H1 (cell line): ENCODE measurements at regions not wholly inside any gene's neighbourhood (a gene's known extent, or its start where the extent isn't known, plus 50 kb on each side); places are given as distances from the start of the nearest gene placed in this dataset.

Experiments
- CTCF ChIA-PET: fragments of 300-600 bp; sonication (Branson Sonifier 250); formaldehyde crosslinking; loops from one replicate; lab custom pipeline; 2021; ENCODE audit not compliant: partially characterized antibody; lab: Charles Lee
- POLR2A ChIA-PET: fragments of 300-600 bp; sonication (Branson Sonifier 250); formaldehyde crosslinking; loops from one replicate; lab custom pipeline; 2021; ENCODE audit warnings: inconsistent platforms; ENCODE audit not compliant: partially characterized antibody; lab: Charles Lee
- DNase-seq, 2 experiments: peaks; one replicate each; pipeline versions ENCODE4 v3.0.0 to v3.0.0-alpha.2; 2010 to 2022; ENCODE audit warnings: low spot score in 2 of 2, low read depth in 1 of 2, mixed read lengths in 1 of 2
- FAIRE-seq: peaks from 2 replicates; lab custom pipeline; 2011; peaks lifted over from hg19 to GRCh38; lab: Jason Lieb, UNC
- H2AFZ ChIP-seq: 2 replicates; pipeline ENCODE4 v1.8.1; 2012; ENCODE audit warnings: low read length, inconsistent platforms
- H2AK5ac ChIP-seq: 2 replicates; pipeline ENCODE4 v1.6.1; 2013; ENCODE audit warnings: low read depth, low read length
- H2BK120ac ChIP-seq: replicated peaks from 2 replicates; pipeline ENCODE3; 2013; ENCODE audit warnings: low read depth, low read length, inconsistent platforms
- H2BK12ac ChIP-seq: 2 replicates; pipeline ENCODE4 v1.6.1; 2013; ENCODE audit warnings: low read depth, low read length
- H2BK15ac ChIP-seq: 2 replicates; pipeline ENCODE4 v1.6.1; 2013; ENCODE audit warnings: low read length
- H2BK20ac ChIP-seq: 2 replicates; pipeline ENCODE4 v1.6.1; 2013; ENCODE audit warnings: low read length
- H2BK5ac ChIP-seq: 2 replicates; pipeline ENCODE4 v1.6.1; 2013; ENCODE audit warnings: low read depth, low read length
- H3K14ac ChIP-seq: 2 replicates; pipeline ENCODE4 v1.6.1; 2013; ENCODE audit warnings: inconsistent platforms; ENCODE audit not compliant: insufficient read length
- H3K18ac ChIP-seq: 2 replicates; pipeline ENCODE4 v1.6.1; 2013; ENCODE audit warnings: low read length; ENCODE audit errors: extremely low read depth
- H3K23ac ChIP-seq: 2 replicates; pipeline ENCODE4 v1.6.1; 2013; ENCODE audit warnings: inconsistent platforms; ENCODE audit not compliant: insufficient read length
- H3K23me2 ChIP-seq: 2 replicates; pipeline ENCODE4 v1.6.1; 2013; ENCODE audit warnings: low read depth, low read length
- H3K27ac ChIP-seq: 2 replicates; pipeline ENCODE4 v1.6.1; 2011; ENCODE audit warnings: low read depth, low read length, inconsistent platforms
- H3K27me3 ChIP-seq, 4 experiments: replicated peaks in 1 of 4; 1 replicate in 1 of 4; 2 replicates in 3 of 4; pipeline versions ENCODE4 v1.6.1 to v1.8.1; 2011 to 2013; ENCODE audit warnings: low read length in 3 of 4, mild to moderate bottlenecking in 3 of 4, inconsistent platforms in 2 of 4, mixed read lengths in 2 of 4, moderate library complexity in 1 of 4; ENCODE audit not compliant: control insufficient read depth in 3 of 4, insufficient read depth in 3 of 4; ENCODE audit errors: extremely low read depth in 1 of 4
- H3K36me3 ChIP-seq, 4 experiments: 2 replicates each; pipeline versions ENCODE4 v1.6.1 to v1.8.1; 2011 to 2013; ENCODE audit warnings: mild to moderate bottlenecking in 4 of 4, low read length in 3 of 4, moderate library complexity in 2 of 4, control low read depth in 1 of 4, inconsistent platforms in 1 of 4; ENCODE audit not compliant: insufficient read depth in 4 of 4, control insufficient read depth in 2 of 4
- H3K4ac ChIP-seq: replicated peaks from 2 replicates; pipeline ENCODE3; 2013; ENCODE audit warnings: low read length, low read depth, mixed read lengths, inconsistent platforms; ENCODE audit not compliant: insufficient read length
- H3K4me1 ChIP-seq, 4 experiments: replicated peaks in 1 of 4; 1 replicate in 1 of 4; 2 replicates in 3 of 4; pipeline versions ENCODE4 v1.6.1 to v1.8.1; 2011 to 2013; ENCODE audit warnings: low read length in 3 of 4, inconsistent platforms in 2 of 4, mixed read lengths in 1 of 4; ENCODE audit not compliant: insufficient read depth in 4 of 4, control insufficient read depth in 3 of 4
- H3K4me2 ChIP-seq, 2 experiments: 2 replicates each; pipeline versions ENCODE4 v1.6.1 to v1.8.1; 2011 to 2013; ENCODE audit warnings: low read depth in 2 of 2, low read length in 2 of 2, control low read depth in 1 of 2, inconsistent platforms in 1 of 2, mild to moderate bottlenecking in 1 of 2; ENCODE audit not compliant: insufficient read depth in 1 of 2
- H3K4me3 ChIP-seq, 4 experiments: fragments of 200-600, 300-600 bp in 1 of 4; sonication (generic), shearing (Covaris generic), sonication (Bioruptor Twin) in 1 of 4; 2 replicates each; pipeline versions ENCODE4 v1.5.1 to v1.8.1; 2011 to 2016; ENCODE audit warnings: low read length in 4 of 4, low read depth in 3 of 4, control low read depth in 2 of 4, inconsistent platforms in 2 of 4, mild to moderate bottlenecking in 2 of 4, mixed read lengths in 1 of 4, moderate library complexity in 1 of 4; ENCODE audit not compliant: insufficient read depth in 2 of 4; ENCODE audit errors: extremely low read depth in 1 of 4
- H3K56ac ChIP-seq: replicated peaks from 2 replicates; pipeline ENCODE3; 2013; ENCODE audit warnings: low read depth, mild to moderate bottlenecking, mixed read lengths, low read length, inconsistent platforms; ENCODE audit not compliant: insufficient read length
- H3K79me1 ChIP-seq: 2 replicates; pipeline ENCODE4 v1.6.1; 2013; ENCODE audit warnings: low read depth, low read length, control low read depth
- H3K79me2 ChIP-seq, 2 experiments: 2 replicates each; pipeline versions ENCODE4 v1.6.1 to v1.8.1; 2012 to 2013; ENCODE audit warnings: low read length in 2 of 2, mild to moderate bottlenecking in 2 of 2, inconsistent platforms in 1 of 2; ENCODE audit not compliant: insufficient read depth in 2 of 2, control insufficient read depth in 1 of 2
- H3K9ac ChIP-seq, 4 experiments: replicated peaks in 1 of 4; 1 replicate in 1 of 4; 2 replicates in 3 of 4; pipeline versions ENCODE4 v1.6.1 to v1.8.1; 2011 to 2013; ENCODE audit warnings: low read depth in 3 of 4, low read length in 3 of 4, control low read depth in 2 of 4, mild to moderate bottlenecking in 2 of 4, moderate library complexity in 2 of 4, inconsistent platforms in 1 of 4; ENCODE audit errors: extremely low read depth in 1 of 4
- H3K9me3 ChIP-seq, 2 experiments: 2 replicates each; pipeline versions ENCODE4 v1.6.1 to v1.8.1; 2012 to 2013; ENCODE audit warnings: mild to moderate bottlenecking in 2 of 2, moderate library complexity in 2 of 2, control low read depth in 1 of 2, inconsistent platforms in 1 of 2, low read depth in 1 of 2, low read length in 1 of 2, mixed read lengths in 1 of 2; ENCODE audit not compliant: insufficient read depth in 2 of 2
- H4K20me1 ChIP-seq, 2 experiments: replicated peaks in 1 of 2; 2 replicates each; pipeline versions ENCODE3 to v1.8.1; 2011 to 2013; ENCODE audit warnings: inconsistent platforms in 2 of 2, low read length in 2 of 2, mild to moderate bottlenecking in 1 of 2; ENCODE audit not compliant: insufficient read depth in 2 of 2, control insufficient read depth in 1 of 2
- H4K5ac ChIP-seq: 2 replicates; pipeline ENCODE4 v1.6.1; 2013; ENCODE audit warnings: low read length, low read depth, mixed read lengths, inconsistent platforms; ENCODE audit not compliant: insufficient read length
- H4K8ac ChIP-seq: 2 replicates; pipeline ENCODE4 v1.8.0; 2013; ENCODE audit warnings: mild to moderate bottlenecking, moderate library complexity, low read length, inconsistent platforms; ENCODE audit not compliant: insufficient read depth; ENCODE audit errors: extremely low read depth
- H4K91ac ChIP-seq: replicated peaks from 2 replicates; pipeline ENCODE3; 2013; ENCODE audit warnings: low read length, mixed read lengths, inconsistent platforms; ENCODE audit not compliant: insufficient read length
- WGBS, 2 experiments: shearing (Covaris generic) in 1 of 2; methylation state at CpG; one replicate each; pipeline versions ENCODE4 v1.1.6 to v1.1.7; 2013 to 2015; ENCODE audit warnings: low lambda C conversion rate in 2 of 2, mixed read lengths in 2 of 2, inconsistent platforms in 1 of 2, low coverage in 1 of 2, missing lambda C conversion rate in 1 of 2; ENCODE audit not compliant: insufficient replicate concordance in 2 of 2, insufficient coverage in 1 of 2, insufficient read length in 1 of 2; ENCODE audit errors: extremely low coverage in 1 of 2, missing lambda C conversion rate in 1 of 2; 5-methylcytosine and 5-hydroxymethylcytosine counted together
- TF ChIP-seq, protein P1 (sequence below): IDR thresholded peaks from 2 replicates; pipeline ENCODE4 v1.6.1; 2011; ENCODE audit warnings: low read depth, mild to moderate bottlenecking, low read length; ENCODE audit not compliant: insufficient read depth

DNA sequence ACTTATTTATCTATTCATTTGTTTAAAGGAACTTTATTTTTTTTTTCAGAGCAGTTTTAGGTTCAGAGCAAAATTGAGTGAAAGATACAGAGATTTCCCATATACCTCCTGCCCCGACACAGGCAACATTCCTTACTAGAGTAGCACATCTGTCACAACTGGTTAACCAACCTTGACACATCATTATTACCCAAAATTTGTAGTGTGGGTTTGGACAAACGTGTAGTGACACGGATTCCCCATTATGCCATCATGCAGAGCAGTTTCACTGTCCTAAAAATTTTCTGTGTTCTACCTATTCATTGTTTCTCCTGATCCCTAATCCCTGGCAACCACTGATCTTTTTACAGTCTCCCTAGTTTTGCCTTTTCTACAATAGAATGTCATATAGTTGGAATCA is 57.3 kb upstream of the LHFPL2 start:
- DNase-seq (no peak), FAIRE-seq (no peak)
- no peak overlapping the region for H3K14ac ChIP-seq
- no peaks in the 10 kb centered on the region for H3K23me2 ChIP-seq
- H4K20me1 ChIP-seq = no peaks in the 10 kb centered on the region
- H3K18ac ChIP-seq = no peak overlapping the region
- no peak overlapping the region for H2BK5ac ChIP-seq
- no peak overlapping the region for H4K8ac ChIP-seq
- no peak overlapping the region for H4K5ac ChIP-seq
- CTCF ChIA-PET = interaction anchor here (0.8 kb wide), 1 partner anchor 371 kb away, joined by 4 read pairs; no protein-coding TSS in a partner anchor
- H2BK20ac ChIP-seq = no peak overlapping the region
- H3K36me3 ChIP-seq = no peaks in the 10 kb centered on the region
- H2AK5ac ChIP-seq = no peak overlapping the region
- H3K4me2 ChIP-seq = no peak overlapping the region
- H3K56ac ChIP-seq = no peak overlapping the region
- H3K4me1 ChIP-seq = no peaks in the 10 kb centered on the region
- H3K9me3 ChIP-seq = peaks cover 7 to 8% of the 10 kb centered on the region in 2 experiments; a peak in 2 of 4 replicates
- POLR2A ChIA-PET = interaction anchor here (0.6 kb wide), 1 partner anchor 1121 kb away, joined by 3 read pairs; no protein-coding TSS in a partner anchor
- H3K9ac ChIP-seq = no peak overlapping the region
- no peak overlapping the region for H2BK120ac ChIP-seq
- H3K23ac ChIP-seq = no peak overlapping the region
- H2AFZ ChIP-seq = peak overlapping the region; percentile 33; the same call in 1 of the 2 replicates
- H2BK15ac ChIP-seq = no peak overlapping the region
- H3K79me2 ChIP-seq = no peaks in the 10 kb centered on the region
- no peak overlapping the region for H2BK12ac ChIP-seq
- no peak overlapping the region for H3K27ac ChIP-seq
- no peak overlapping the region for H3K4me3 ChIP-seq
- no peaks in the 10 kb centered on the region for H3K79me1 ChIP-seq
- 94% methylated on average over 3 of the region's 3 CpGs; no CpG with 5 or more reads in 1 of the 2 experiments for WGBS, 2 experiments
- H4K91ac ChIP-seq = no peak overlapping the region
- H3K27me3 ChIP-seq = no peaks in the 10 kb centered on the region
- no peak overlapping the region for H3K4ac ChIP-seq
- TF ChIP-seq, protein P1, sequence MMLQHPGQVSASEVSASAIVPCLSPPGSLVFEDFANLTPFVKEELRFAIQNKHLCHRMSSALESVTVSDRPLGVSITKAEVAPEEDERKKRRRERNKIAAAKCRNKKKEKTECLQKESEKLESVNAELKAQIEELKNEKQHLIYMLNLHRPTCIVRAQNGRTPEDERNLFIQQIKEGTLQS = no peak
